ENCODE measurements at regions not wholly inside any gene's neighbourhood (a gene's known extent, or its start where the extent isn't known, plus 50 kb on each side); places are given as distances from the start of the nearest gene placed in this dataset.
A peak's percentile ranks its signal among the peaks of the same experiment; 100 is the strongest.
"Not testable (repeated sequence)": the region's sequence is repeated elsewhere in the genome, so short reads cannot be mapped to it uniquely, and the experiment has no call there.

DNA sequence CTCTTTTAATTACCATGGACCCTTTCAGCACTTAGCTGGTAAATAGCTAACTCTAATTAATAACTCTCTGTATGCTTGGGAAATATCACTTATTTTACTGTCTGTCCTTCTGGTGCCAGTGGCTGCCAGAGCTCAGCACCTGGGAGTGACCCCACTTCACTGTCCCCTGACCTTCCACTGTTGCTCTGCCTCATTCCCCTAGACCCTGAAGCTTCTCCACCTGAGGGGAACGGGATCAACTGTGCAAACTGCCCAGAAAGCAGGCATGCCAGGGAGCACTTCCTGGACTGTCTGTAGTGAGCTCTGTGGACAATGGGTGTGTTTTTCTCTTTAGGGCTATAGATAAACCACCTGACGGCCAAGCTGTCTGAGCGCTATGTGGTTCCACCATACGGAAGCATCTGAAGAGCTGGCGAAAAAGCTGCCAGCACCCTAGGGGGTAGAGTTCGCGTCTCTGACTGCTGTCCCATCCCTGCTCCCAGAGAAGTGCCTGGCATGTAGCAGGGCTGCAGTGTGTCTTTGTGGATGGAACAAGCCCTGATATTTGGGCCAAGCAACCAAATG lies 106.3 kb upstream of the FOXA2 start:
- no peak for DNase-seq (ENCODE audit: low read depth in 2 of 2)

DNA sequence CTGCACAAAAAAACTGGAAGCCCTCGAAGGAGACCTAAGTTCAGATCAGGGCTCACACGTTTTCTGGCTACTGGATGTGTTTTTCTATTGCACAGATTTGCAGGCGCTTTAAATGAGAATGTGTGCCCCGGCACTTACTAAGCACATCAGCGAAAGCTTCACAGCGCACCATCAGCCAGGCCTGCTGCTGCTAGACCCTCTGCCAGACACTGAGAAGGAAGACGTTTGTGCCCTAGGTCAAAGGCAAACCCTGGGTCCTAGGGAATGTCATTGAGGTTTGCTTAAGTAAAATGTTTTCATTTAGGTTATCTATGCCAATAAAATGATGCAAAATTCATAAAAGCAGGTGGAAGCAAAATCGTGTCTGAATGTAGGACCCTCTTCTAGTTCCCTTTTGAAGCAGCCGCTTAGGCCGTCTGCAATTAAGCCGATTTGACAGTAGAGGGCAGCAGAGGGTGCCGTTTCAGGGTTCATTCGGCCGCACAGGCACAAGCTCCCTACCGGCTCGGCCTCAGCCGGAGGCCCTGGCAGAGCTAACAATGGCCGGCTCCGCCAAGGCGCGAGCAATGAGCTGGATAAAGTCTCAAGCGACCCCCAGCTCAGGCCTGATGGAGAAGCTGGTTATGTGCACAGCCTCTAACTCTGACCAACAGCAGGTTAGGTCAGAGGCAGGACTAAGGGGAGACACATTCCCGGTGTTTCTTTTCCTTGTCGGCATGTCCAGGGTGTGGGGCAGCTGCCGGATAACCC lies 107.2 kb upstream of the FOXA2 start:
- peak; percentile 32 to 42 for DNase-seq (ENCODE audit: low read depth in 2 of 2)

DNA sequence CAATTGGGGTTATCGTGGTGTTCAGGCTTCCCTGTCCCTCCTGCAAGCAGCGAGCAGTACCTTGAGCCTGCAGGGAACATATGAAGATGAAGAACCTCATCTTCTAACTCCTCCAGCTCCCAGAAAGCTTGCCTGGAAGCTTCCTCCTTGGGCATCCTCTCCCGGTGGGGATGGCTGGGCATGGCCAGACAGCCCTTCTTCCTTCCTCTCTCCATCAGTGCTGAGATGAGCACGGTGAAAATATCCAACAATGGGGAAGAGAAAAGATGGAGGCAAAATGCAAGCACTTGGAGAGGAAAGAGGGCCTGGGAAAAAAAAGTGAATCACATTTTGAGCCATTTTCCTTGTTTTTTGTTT lies 107.7 kb upstream of the FOXA2 start:
- no peak for DNase-seq (ENCODE audit: low read depth in 2 of 2)

DNA sequence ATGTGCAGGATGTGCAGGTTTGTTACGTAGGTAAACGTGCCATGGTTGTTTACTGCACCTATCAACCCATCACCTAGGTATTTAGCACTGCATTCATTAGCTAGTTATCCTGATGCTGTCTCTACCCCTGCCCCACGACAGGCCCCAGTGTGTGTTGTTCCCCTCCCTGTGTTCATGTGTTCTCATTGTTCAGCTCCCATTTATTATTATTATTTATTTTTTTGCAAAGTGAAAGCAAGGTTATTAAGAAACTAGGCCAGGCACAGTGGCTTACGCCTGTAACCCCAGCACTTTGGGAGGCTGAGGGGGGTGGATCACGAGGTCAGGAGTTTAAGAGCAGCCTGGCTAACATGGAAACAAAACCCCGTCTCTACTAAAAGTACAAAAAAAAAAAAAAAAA lies 108.2 kb upstream of the FOXA2 start:
- not testable (repeated sequence) for DNase-seq (ENCODE audit: low read depth in 2 of 2)

DNA sequence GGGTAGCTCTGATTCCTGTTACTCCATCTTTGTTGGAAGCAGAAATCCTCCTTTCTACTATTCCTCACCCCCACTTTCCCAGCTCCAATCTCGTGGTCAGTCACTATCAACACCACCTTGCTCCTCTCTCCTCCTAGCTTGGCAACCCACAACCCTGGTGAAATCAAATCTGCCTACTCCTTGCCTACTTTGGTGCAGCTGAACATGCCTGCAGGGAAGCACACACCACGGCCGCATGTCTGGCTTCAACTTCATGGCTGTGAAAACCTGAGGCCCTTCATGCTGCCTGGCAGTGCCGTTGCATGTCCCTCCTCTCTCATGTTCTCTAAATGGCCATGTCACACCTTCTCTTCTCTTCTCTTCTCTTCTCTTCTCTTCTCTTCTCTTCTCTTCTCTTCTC lies 112.4 kb upstream of the FOXA2 start:
- no peak for DNase-seq (ENCODE audit: low read depth in 2 of 2)

DNA sequence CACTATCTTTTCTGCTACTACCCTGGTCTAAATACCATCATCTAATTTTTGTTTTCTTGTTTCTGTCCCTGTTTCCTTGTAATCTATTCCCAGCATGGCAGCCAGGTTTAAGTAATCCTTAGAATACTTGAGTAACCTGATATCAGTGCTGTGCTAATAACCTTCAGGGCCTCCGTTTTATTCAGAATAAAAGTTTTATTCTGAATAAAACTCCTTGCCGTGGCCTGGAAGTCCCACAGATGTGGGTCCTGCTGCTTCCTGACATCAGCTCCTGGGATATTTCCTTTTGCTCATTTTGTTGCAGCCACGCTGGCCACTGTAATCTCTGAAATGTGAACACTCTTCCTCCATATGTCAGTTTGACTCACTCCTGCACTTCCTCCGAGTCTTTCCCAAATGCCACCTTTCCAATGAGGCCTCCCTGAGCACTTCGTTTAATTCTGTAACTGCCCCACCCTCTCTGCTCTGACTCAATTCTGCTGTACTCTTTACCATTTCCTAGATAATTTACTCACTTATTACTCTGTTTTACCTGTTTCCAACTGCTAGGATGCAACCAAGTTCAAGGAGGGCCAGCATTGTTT lies 114.0 kb upstream of the FOXA2 start:
- DNase-seq (ENCODE audit: low read depth in 2 of 2) = peak in 1 of 2 experiments; percentile 3

DNA sequence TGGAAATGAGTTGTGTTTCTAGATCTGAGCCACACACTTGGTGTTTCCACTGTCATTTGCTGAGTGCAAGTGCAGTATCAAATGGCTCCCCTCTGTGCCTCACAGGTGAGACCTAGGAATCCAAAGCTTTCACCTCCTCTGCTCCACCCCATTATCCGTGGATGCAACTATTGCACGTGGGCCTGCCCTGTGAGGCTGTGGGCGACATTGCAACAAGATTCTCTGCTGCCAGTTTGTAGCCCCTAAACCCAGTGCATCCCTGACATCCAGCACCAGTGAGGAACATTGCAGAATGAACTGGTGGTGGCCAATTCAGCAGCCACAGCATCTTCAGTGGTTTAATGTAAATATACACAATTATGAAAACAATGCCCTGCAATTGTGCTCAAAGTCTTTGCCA lies 115.0 kb upstream of the FOXA2 start:
- no peak for DNase-seq (ENCODE audit: low read depth in 2 of 2)

DNA sequence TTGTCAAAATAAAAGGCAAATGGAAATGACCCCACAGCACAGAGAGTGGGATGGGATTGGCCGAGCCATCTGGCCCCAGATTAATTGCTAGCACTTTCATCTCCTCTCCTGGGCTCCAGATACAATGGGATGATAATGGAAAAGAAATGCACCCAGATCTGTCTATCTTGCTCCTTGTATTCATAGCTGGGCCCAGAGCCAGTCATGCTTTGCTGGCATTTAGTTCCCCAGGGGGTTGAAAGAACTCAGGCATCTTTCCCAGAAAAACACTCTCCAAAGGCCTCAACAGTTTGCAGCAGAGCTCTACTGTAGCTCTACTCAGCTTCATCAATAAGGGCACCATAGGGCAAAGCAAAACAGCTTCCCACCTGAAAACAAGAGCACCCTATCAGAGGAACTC lies 116.0 kb upstream of the FOXA2 start:
- DNase-seq (ENCODE audit: low read depth in 2 of 2) = peak; percentile 25 to 42

DNA sequence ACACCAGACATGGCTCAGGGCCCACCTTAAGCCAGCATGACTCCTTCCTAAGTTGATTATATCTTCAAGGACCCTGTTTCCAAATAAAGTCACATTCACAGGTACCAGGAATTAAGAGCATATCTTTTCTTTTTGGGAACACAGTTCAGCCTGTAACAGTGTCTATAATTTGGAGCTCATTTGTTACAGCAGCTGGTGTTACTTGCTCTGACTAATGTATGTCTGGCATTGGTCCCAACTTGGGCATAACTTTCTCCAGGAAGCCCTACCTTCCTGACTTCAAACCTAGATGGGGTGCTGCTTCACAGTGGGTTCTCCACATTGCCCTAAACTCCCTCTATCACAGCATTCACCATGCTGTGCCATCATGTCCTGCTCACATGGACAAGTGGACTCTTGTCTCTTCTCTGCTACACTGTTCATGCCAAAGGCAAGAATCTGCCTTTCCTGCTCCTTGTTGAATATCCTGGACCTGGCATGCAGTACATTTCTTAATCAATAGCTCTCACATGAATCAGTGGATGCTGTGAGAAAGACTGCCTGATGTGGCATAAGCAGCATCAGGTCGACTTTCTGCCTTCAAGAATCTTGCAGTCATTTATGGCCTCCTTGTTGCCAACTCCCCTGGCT lies 117.4 kb upstream of the FOXA2 start:
- DNase-seq (ENCODE audit: low read depth in 2 of 2) = no peak

DNA sequence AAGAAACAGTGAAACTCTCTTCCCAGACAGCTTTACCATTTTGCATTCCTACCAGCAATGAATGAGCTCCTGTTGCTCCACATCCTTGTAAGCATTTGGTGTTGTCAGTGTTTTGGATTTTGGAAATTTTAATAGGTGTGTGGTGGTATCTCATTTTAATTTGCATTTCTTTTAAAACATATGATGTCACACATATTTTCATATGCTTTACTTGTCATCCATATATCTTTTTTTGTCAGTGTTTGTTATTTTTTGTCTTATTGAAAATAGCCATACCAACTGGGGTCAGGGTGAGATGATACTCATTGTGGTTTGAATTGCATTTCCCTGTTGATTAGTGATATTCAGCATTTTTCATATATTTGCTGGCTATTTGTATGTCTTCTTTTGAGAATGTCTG lies 119.5 kb upstream of the FOXA2 start:
- DNase-seq (ENCODE audit: low read depth in 2 of 2) = no peak

DNA sequence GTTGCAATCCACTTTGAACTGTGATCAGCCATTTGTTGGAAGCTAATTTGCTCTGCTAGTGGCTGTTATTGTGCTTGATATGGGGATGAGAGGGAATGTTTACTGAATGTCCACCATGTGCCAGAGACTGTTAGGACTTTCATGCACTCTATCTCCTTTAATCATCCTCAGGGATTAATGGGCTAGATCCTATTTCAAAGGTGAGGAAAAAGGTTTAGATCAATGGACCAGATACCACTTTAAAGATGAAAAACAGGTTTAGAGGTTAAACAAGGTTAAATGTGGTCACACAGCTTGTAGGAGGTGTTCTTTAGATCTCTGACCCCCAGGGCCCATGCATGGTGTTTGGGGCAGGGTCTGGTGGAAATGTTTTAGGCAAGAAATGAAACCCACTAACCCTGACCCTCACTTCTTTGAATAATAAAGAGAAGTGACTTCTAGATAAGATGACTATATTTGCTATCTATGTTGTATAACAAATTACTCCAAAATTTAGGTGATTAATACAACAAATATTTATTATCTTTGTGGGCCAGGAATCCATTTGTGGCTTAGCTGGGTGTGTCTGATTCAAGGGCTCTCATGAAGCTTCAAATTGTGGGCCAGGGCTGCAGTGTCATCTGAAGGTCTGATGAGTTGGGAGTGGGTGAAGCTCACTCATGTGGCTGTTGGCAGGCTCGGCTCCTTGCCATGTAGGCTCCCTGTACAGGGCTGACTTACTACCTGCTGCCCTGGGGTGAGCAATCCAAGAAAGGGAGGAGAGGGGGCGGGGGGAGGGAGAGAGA lies 127.8 kb upstream of the FOXA2 start:
- DNase-seq (ENCODE audit: low read depth in 2 of 2) = no peak

DNA sequence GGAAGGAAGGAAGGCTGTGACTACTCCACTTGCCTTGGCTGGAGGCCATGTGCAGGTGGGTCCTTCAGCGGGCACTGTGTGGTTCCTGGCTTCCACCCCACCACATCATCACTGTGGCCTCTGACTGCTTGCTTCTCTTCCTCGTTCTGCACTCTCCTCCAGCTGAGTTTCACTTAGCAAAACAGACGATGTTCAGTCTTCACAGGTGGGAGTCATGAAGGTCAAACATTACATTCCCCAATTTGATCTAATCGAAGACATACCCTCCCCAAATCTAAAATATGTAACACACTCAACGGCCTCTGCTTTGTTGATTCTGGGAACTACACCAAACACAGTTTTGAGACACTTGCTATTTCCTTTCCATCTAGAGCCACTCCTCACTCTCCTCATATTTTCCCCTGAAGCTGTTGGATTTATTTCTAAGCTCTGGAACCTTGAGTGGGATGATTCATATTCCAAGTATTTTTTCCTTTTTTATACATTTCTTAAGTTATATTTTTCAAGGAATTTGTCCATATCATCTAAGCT lies 132.5 kb upstream of the FOXA2 start:
- peak in 1 of 2 experiments; percentile 10 for DNase-seq (ENCODE audit: low read depth in 2 of 2)

DNA sequence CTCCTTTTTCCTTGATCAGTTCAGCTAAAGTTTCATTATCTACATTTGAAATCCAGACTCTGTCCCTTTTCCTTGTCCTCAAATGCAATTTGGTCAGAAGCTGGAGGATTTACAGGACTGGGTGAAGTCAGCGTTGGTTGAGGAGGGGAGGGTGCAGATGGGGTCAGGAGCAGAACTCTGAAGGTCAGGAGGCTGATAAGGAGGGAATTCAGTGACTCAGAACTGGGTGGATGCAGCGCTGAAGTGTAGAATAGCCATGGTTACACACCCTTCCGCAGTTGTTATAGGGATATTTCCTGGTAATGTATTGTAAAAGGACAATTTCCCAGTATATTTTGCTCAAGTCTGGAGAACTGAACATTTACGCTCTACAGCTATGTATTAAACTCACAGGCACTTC lies 133.1 kb upstream of the FOXA2 start:
- no peak for DNase-seq (ENCODE audit: low read depth in 2 of 2)

DNA sequence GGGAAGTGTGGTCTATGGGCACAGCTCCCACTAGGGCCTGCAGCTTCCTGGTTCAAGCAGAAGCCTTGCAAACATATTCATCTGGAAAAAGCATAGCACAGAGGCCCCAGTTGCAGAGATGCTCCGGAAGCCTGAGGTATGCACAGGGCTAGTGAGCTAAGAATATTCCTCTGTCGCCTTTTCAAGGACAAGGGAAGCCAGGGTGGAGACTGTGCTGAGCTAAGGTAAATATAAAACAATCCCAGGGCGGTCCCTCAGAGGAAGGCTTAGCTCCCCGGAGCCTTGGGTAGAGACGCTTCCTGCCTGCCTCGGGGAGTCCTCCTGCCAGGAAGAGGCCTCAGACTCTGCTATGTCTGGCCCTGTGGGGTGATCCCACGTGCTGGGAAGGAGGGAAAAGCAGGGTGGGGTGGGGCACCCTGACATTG lies 134.8 kb upstream of the FOXA2 start:
- no peak for DNase-seq (ENCODE audit: low read depth in 2 of 2)

DNA sequence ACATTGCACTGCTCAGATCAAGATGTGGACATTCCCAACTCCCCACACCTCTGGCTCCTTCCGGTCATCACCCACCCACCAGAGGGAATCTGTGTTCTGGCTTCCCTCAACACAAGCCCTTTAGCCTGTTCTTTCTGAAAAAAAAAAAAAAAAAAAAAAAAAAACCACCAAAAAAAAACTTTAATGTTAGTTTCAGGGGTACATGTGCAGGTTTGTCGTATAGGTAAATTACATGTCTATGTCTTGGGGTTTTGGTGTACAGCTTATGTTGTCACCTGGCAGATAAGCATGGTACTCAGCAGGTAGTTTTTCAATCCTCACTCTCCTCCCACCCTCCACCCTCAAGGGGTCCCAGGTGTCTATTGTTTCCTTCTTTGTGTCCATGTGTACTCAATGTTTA lies 135.8 kb upstream of the FOXA2 start:
- DNase-seq (ENCODE audit: low read depth in 2 of 2) = no peak

DNA sequence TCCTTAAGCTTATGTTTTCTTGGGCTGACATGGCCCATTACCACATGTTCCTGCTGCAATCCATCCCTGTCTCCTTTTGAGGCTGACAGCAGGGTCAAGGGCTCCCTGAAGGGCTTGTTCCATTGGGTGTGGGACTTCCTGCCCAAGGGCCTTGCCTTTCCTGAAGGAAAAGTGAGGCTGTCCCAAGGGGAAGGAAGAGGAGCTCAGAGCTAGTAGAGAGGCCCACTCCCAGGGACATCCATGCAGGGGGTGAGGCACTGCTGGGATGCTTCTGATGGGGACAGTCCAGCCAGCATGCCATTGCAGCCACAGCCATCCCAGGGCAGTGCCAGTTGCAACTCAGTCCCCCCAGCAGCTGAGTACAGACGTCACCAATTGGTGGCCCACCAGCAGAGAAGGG lies 138.4 kb upstream of the FOXA2 start:
- DNase-seq (ENCODE audit: low read depth in 2 of 2) = no peak

DNA sequence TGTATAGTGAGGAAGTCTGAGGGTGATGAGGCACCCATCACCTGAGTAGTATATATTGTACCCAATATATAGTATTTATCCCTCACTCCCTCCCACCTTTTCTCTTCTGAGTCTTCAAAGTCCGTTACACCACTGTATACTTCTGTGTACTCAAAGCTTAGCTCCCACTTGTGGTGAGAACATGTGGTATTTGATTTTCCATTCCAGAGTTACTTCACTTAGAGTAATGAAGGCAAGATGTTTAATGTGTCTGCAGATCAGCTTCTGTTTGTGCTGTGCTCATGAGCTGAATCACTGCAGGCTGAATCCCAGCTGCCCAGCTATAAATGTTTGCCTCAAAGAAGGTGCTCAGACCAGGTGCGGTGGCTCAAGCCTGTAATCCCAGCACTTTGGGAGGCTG lies 139.3 kb upstream of the FOXA2 start:
- peak; percentile 62 for DNase-seq (ENCODE audit: low read depth in 2 of 2)

DNA sequence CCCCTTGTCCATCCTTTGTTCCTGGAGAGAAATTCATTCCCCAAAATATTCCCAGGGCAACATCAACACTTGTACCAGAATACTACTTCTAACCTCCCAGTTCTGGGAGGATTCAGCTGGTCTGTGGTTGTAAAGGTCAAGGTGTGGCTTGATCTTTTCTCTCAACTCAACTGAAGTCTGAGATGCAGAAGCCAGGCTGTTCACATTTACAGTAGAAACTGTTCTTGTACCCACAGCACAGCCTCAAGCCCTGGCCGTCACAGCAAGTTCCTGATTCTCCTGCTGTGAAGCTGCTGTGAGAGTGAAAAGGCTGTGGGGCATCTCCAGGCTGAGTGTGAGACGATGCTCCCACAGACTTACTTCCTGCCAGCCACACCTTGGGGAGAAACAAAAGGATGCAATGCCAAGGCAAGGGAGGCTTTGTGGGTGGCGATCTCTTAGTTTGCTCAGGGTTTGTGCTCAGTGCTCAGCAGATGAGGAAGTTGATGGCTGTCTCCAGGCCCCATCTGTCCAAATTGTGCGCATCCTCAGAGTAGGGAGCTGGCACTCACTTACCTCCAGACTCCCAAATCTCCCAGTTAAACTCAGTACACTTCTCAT lies 143.9 kb upstream of the FOXA2 start:
- no peak for DNase-seq (ENCODE audit: low read depth in 2 of 2)

DNA sequence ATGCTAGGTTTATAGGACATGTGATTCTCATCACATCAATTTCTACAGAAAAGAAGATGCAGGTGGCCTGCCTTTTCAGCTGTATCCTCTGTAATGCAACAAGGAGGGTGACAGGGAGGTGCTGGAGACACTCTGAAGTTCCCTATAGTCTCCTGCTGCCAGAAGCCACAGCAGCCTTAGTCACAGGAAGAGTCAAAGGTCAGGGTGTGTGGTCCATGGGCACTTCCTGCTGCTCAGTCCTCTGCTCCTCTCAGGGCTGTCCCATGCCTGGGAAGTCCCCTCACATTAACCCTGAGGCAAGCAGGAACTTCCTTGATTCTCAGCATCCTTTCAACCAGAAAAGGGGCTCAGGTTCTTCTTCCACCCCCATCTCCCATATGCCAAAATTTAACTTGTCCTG lies 144.8 kb upstream of the FOXA2 start:
- no peak for DNase-seq (ENCODE audit: low read depth in 2 of 2)

DNA sequence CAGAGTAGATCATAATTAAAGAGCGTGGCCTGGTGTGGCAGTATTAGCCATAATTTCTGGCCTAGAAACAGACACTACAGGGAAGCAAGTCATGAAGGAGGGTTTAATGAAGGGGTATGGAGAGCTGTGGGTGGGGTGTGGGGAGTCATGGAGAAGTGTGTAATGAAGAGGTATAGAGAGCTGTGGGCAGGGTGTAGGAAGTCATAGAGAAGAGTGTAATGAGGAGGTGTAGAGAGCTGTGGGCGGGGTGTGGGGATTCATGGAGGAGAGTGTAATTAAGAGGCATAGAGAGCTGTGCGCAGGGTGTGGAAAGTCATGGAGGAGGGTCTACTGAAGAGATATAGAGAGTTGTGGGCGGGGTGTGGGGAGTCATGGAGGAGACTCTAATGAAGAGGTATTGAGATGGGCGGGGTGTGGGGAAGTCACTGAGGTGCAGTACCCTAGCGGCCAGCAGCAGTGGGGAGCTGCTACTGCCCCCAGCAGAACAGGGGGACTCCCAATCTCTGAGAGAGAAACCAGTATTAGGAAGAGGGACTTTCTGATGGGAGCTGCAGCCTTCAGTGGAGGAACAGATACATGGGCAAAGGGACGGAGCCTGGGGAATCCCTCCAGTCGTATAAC lies 145.4 kb upstream of the FOXA2 start:
- DNase-seq (ENCODE audit: low read depth in 2 of 2) = no peak

DNA sequence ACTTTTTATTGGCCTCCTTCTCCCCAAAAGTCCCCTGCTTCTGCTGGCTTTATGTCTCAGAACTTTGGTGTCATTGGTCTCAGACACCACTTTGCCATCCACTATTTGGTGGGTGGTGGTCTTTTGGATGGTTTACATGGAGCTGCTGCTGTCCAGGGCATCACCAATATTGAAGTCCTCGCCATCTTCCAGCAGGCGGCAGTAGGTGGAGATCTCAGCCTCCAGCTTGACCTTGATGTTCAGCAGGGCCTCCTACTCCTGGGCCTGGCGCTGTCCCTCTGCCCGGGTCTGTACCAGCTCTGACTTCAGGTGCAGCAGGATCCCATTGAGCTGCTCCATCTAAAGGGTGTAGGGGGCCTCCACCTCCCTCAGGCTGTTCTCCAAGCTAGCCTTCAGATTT lies 148.4 kb upstream of the FOXA2 start:
- DNase-seq (ENCODE audit: low read depth in 2 of 2) = no peak
